NOMO-1 treated with dmso at 0.1 percent for 144 hours (cell line): ENCODE measurements at regions not wholly inside any gene's neighbourhood (a gene's known extent, or its start where the extent isn't known, plus 50 kb on each side); places are given as distances from the start of the nearest gene placed in this dataset.
A peak's percentile ranks its signal among the peaks of the same experiment; 100 is the strongest.

ENCODE experiments used
- DNase-seq: peaks from one replicate; lab custom pipeline; 2025; ENCODE audit not compliant: unreplicated experiment; lab: John Stamatoyannopoulos, UW

DNA sequence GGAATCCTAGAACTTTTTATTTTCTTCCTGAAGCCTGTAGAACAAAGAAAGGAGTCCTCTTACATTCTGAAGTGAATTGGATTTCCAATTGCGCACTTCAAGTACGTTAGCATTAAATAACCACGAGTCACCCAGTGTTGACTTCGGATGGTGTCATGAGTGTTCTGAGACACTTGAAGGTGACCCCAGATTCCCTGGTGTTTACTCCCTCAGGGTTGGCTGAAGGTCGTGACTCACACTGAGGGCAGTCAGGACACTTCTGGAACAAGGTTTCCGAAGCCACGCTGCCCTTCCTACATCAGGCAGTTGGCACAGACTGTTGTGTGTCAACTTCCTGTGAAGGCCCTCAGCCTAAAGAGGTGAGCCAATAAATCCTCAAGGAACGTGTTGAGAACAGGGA is 186.6 kb upstream of the CELF2 start:
- no peak for DNase-seq

DNA sequence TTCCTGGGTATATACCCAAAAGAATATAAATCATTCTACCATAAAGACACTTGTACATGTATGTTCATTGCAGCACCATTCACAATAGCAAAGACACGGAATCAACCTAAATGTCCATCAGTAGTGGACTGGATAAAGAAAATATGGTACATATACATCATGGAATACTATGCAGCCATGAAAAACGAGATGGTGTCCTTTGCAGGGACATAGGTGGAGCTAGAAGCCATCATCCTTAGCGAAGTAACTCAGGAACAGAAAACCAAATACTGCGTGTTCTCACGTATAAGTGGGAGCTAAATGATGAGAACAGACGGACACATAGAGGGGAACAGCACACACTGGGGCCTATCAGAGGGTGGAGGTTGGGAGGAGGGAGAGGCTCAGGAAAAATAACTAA is 183.7 kb upstream of the CELF2 start:
- DNase-seq: no peak

DNA sequence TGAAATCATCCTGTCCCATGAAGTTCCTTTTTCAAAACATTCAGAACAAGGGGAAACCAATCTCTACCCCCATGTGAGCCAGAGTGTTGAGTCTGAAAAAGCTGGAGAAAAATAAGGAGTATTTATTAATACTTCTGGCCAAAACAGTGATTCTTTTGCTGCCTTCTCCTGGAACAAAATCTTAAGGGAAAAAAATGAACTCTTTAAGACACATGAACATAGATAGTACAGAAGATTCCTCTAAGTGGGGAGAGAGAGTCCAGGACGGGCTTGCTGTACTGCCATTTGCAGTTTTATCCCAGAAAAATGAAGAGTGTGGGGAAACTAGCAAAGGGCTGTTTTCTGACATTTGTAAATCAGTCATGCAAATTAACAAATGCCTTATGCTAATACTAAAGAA is 173.4 kb upstream of the CELF2 start:
- no peak for DNase-seq

DNA sequence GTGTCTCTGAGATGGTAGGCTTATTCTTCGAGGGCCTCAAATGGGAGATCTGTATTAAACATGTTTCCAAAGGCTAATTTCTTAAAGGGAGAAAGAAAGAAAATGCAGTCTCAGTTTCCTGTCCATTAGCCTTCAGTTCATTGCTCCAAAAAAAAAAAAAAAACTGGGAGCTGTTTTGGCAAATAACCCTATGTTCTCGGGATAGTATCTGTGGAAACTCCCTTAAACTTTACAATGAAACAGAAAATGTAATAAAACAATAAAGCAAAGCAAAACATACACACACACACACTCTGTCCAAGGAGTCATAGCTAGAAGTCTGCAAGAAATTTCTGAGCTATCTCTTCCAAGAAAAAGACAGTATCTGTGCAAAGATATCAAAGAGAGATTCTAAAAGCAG is 172.5 kb upstream of the CELF2 start:
- DNase-seq: no peak

DNA sequence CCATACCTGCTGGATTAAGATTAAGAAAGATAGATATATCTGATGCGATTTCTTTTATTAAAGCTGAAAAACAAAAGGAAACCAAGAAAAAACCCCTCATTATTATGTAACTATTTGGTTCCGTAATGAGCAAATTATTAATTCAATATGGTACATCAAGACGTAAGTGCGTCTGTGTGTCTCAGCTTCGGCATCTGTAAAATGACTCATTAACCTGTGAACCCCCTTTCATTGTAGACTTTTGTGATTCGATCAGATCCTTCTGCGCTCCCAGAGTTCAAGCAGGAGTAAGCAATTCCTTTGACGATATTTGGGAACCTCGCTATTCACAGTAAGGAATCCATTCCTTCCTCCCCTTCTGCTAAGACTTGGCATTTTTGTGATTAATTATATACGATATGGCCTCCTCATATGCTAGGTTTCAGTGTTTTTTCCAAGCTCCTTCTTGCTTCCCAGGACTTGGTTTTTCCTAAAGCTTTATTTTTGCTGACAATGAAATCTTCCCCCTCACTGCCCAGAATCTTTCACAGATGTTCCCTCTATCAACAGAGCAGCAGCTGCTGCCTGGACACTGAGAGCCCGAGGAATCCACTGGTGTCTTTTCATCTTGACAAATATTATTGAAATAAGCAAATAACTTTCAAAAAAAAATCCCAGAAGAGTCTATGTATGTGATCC is 171.7 kb upstream of the CELF2 start:
- DNase-seq: no peak

DNA sequence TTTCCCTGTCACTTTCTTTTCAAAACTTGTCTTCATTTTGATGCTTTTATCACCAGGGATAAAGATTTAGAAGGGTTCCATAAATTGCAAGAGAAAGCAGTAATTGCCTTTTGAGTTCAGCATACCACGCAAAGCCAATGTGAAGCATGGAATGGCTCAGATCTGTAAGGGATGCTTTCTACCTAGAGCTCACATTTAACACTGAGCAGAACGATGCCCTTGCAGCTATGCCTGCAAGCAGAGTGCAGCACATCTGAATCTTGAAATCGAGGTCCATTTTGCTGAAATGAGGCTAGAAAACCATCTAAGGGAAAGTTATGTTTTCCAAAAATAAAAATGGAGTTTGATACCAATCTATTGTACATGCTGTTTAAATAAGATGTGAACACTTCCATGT is 171.2 kb upstream of the CELF2 start:
- DNase-seq: no peak

DNA sequence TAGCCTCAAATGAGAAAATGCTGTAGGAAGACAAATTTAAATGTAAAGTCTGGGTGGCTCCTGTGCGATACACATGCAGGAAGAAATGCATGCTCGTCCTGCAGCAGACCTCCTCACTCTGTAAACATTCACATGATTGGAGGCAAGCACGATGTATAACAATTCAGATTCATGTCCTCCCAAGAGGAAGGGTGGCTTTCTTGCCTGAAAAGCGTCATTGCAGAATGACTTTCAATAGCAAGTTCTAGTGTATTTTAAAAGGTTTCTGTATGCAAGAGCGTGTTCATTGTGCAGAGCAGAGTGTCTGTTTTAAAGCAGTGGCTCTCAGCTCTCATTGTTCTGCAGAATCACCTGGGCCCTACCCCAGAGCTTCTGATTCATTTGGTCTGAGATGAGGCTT is 170.3 kb upstream of the CELF2 start:
- DNase-seq: no peak

DNA sequence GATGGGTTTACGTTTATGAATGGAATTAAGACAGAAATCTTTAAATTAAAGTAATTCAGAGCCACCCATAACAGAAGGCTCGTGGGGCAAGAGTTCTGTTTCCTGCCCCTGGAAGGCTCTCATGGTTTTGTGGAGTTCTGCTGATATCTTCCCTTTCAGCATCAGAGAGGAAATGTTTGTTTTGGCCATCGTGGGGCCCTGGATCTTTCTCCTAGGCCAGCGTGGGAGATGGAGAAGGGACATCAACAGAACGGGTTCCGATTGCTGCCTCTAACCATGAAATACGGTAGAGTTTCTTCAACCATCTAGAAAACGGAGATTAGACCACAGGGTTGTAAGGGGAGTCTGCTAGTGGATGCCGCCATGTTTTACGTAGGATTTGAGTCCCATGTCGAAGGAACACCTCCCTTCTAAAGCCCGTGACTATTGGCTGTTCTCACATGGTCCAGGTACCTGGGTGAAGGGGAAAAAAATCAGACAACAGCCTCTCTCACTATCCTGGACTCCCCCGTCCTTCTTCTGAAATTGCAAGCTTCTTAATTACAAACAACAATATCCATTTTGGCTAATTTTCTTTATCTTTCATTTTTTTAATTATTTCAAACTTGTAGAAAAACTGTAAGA is 169.1 kb upstream of the CELF2 start:
- no peak for DNase-seq

DNA sequence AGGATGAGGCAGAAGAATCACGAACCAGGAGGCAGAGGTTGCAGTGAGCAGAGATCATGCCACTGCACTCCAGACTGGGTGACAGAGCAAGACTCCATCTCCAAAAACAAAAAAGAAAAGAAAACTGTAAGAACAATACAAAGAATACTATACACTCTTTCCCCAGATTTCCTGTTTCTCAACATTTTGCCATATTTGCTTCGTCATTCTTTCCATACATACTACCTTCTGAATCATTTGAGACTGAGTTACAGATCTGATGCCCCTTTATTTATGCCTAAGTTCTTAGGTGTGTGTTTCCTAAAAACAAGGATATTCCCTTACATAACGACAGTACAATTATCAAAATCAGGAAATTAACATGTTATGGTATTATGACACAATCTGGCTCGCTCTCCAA is 168.4 kb upstream of the CELF2 start:
- no peak for DNase-seq

DNA sequence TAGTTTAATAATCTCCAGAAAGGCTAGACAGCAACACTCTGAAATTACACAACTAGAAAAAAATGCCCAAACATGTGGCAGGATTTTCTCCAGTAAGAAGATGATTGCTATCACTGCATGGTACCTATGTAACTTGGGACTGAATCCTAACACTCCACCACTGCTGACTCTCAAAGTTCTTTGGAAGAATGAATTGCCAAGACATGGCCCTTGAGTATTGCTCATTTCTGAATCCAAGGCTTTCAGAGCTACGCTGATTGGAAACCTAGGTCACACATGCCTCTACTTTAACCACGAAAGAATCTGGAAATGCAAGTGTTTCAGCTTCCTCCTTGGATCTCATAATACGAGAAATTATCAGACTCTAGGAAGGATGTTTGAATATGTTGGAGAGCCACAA is 167.5 kb upstream of the CELF2 start:
- DNase-seq: no peak

DNA sequence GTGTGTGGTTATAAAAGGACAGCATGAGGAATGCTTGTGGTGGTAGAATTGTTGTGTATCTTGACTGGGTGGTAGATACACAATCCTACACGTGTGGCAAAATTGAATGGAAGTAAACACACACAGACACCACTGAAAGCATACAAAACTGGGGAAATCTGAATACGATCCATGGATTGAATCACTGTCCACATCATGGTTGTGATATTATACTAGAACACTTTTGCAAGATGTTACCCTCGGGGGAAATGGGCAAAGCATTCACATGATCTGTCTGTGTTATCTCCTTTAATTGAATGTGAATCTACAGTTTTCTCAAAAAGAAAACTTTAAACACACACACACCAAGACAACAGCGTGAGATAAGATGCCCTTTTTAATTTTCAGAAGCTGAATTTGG is 165.2 kb upstream of the CELF2 start:
- no peak for DNase-seq

DNA sequence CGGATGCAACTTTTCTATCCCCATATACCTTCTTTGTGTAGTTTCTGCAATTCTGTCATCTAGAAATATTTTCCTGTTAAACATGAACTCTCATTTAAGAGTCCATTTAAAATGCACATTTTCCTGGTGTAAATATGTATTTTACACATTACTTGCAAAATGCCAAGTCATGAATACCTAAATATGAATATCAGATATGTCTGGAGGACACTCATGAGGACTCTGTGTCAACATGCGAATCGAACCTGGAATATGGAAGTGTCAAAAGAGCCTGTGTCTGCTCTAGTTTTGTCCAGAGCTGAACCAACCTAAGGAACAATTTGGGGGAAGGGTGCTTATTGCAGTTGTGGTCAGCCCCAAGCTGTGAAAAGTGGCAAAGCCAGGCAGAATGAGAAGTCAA is 163.7 kb upstream of the CELF2 start:
- DNase-seq: no peak

DNA sequence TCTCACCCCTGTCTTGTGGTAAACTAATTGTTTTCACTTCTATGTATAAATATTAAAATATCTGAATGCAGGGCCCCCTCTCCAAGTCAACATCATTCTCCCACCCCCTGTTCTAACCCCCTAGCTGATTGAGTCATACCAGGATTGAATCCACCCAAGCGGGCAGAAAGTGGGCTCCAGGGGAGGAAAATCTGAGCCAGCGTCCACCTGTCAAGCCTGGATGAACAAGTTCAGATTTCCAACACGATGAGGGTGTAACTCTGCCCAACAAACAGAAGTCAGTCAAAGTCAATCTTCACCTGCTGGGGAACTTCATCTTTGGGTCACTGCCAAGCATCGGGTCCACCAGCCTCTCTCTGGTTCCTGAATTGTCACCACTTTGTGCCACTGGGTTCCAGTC is 162.9 kb upstream of the CELF2 start:
- DNase-seq: no peak

DNA sequence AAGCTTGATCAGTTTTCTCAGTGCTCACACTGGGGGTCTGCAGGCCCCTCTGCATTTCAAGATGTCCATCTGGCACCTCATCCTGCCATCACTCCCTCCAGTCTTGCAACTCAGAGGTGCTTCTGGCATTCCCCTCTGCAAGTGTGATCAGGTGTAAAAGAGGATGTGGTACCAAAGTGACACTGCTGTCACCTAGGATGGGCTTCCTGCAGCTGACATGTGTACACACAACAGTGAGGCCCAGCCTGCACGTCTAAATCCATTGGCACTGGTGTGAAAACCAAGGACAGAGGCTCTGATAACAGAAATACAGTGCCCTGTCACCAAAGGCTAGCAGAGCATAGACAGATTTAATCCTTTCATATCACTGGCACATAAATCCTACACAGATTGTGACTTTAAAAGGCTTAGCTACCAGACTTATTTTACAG is 162.5 kb upstream of the CELF2 start:
- DNase-seq: no peak

DNA sequence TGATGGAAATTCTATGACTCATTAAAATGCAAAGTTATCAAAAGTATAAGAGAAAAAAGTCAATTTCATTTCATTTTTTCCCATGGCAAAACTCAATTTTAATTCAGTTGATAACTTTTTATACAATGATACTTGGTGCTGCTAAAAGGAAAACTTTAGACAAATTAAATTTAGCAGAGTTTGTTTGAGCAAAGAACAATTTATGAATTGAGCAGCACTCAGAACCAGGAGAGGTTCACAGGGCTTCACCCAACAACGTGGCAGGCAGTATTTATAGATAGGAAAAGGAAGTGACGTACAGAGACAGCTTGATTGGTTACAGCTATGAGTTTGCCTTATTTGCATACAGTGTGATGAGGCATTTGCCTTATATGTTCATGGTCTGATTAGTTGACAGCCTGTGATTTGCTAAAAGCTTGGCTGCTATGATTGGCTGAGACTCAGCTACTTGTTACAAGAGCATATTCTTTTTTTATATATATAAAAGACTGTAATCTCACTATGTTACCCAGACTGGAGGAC is 157.2 kb upstream of the CELF2 start:
- no peak for DNase-seq

DNA sequence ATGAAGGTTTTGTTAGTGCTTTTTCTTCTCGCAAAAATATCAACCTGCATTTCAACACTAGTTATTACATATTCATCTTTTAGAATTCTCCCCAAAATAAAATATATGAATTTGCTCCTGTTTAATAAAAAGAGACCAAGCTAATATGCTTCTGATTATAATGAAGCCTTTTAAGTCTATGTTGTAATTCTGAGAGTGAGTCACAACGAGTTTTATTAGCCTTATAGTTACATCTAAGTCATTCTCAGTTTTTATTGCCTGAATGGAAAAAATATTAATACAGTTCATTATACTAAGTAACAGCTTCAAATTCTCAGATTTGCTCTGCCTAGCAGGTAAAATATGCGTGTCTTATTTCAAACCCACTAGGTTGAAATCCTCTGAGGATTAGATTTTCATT is 152.4 kb upstream of the CELF2 start:
- DNase-seq: no peak

DNA sequence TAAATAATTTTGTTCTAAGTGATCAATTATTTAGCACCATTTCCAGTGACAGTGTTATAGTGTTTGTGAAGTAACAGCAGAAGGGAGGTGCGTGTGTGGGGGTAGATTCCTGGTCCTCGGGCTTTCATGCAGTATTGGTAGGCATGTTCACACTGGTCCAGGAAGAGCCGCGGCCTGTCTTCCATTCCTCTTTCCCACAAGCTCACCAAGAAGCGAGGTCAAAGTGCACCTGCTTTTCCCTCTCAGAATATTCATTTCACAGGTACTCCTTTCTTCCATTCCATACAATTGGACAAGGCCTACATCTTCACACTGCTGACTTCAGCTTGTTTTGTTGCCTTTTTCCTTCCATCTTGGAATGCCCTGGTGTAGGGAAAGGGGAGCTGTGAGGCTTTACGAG is 151.8 kb upstream of the CELF2 start:
- DNase-seq: no peak

DNA sequence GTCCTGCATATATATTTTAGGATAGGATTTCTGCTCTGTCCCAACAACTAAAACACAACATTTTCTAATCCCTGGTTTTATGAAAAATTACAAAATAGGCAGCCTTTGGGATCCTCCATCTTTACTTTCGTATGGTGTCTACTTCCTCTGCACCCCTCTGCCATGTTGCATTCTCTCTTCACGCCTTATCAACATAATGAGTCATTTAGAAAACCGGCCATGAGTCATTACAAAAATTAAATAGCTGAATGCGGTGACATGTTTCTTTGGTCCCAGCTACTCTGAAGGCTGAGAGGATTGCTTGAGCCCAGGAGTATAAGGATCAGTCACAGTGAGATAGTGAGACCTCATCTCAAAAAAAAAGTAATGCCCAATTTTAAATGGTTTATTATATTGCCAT is 148.1 kb upstream of the CELF2 start:
- DNase-seq: peak; percentile 29

DNA sequence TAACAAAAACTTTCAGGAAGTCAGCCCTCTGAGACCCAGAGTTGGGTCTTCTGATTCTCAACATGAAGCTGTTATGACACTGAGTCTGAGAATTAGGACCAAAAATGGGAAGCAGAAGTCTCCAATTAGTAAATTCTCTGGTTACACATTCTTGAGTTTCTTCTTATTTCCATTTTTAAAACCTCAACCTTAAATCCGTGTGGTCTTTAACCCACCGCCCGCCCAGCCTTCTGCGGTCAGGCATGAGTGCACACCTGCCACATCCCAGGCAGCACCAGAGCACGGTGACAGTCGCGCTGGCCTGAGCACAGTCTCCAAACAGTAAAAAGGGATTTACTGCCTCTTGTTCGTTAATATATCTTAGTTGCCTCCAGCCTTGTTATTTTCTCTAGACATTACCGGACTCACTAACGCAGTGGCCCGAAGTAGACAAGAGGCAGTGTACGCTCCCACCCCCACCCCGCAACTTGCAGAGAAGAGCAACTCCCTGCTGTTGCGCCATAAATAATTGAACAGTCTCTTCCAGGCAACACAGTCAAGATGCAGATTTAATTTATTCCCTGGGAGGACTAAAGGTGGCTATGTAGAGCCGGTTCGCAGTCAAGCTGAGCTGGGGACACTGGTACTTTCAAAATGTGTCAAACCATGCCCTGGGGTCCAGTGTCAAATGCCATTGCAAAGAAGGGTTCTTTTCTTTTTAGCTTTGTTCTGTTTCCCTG is 147.0 kb upstream of the CELF2 start:
- DNase-seq: peak; percentile 26

DNA sequence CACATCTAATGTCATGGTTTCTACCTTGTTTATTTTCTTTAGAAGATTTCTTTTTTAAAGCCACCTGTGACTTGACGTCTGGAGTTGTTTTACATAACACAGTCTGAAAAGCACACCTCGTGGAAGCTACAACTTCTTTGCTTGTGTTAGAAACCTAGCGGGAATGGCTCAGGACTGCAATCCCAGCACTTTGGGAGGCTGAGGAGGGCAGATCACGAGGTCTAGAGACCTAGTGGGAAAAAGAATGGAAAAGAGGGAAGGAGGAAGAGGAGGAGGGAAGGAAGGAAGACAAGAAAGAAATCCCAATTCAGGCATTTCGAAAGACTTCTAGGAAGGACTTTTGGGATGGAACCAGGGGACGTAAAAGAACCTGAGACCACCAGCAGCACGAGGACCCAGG is 146.3 kb upstream of the CELF2 start:
- no peak for DNase-seq

DNA sequence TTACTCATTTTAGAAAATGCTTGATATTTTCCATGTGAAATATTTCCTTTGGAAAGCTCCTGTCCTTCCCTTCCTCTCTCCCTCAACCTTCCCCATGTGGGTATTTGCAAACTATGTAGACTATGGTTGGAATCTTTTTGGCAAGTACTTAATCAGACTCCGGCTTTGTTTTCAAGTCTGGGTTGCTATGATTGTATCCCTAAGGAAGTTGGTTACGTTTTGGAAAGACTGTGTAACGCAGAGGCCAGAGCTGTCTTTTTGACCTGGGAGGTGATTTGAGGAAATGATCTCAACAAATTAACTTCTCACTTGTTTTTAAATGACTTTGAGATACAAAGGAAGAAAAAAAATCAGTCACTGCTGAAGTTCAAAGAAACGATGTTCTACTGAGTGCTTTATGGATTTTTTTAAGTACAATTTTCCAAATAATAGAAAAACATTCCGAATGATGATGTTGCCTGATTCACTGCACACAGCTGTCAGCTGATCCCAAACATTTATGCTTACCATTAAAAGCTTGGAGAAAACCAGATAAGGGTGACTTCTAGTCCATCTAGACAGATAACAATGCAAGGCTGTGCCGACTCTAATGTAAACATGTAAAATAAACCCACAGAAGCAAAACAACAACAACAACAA is 145.5 kb upstream of the CELF2 start:
- no peak for DNase-seq

DNA sequence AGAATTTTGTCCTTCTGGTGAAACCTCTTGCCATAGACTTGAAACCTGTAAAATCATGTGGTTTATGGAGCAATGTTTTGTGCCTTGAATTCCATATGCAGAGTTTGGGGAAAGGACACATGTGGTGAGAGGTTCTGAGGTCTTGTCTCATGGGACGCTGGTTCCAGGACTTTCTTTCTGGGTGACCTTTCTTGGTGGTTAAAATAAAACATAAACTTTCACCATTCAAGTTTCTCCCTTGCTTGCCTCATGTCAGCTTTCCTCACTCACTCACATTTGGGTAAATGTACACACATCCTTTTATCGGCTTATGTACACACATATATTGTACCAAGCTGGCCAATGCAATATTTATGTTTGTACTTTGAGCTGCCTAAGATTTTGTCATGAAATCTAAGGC is 144.9 kb upstream of the CELF2 start:
- DNase-seq: no peak
